Neural progenitor cell (in vitro differentiated cells): ENCODE measurements at regions not wholly inside any gene's neighbourhood (a gene's known extent, or its start where the extent isn't known, plus 50 kb on each side); places are given as distances from the start of the nearest gene placed in this dataset.

Source experiments
- CTCF ChIP-seq: fragments of 200-600 bp; sonication (generic); IDR thresholded peaks from 2 replicates; pipeline ENCODE4 v1.5.1; 2017; ENCODE audit warnings: antibody characterized with exemption, mild to moderate bottlenecking
- EZH2 ChIP-seq: fragments of 200-600 bp; sonication (generic); IDR thresholded peaks from 2 replicates; pipeline ENCODE4 v1.6.1; 2017; ENCODE audit warnings: antibody characterized with exemption, mild to moderate bottlenecking, moderate library complexity
- EZH2phosphoT487 ChIP-seq: fragments of 200-600 bp; sonication (generic); IDR thresholded peaks from 2 replicates; pipeline ENCODE4 v1.6.1; 2017; ENCODE audit warnings: antibody characterized with exemption

GRCh38 chr2:82837588-82838304 lies 1621.3 kb downstream of the SUCLG1 start:
- no peak for TF ChIP-seq CTCF
- no peak for TF ChIP-seq EZH2
- no peak for TF ChIP-seq EZH2phosphoT487
